ENCODE measurements at regions not wholly inside any gene's neighbourhood (a gene's known extent, or its start where the extent isn't known, plus 50 kb on each side); places are given as distances from the start of the nearest gene placed in this dataset.

DNA sequence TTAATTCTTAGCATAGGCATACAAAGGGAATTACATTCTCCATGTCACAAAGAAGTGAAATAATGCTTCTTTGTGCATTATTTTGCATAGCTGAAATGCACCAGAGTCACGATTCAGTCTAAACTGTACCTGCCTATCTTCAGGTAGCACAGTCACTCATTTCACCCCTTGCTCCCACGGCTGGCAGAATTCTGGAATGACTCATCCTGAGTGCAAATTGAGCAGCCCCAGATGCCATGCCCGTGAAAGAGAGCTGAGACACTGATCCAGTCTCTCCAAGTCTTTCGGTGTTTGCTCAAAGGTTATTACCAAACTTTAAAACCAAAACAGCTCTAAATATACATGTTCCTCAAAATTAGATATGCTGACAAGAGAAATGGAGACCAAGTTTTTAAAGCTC lies 168.3 kb upstream of the POU3F3 start:
- Histone ChIP-seq H3K27ac (no peak overlapping the region), H2AFZ (no peak overlapping the region), H3K4me1 (no peaks in the 10 kb centered on the region)

DNA sequence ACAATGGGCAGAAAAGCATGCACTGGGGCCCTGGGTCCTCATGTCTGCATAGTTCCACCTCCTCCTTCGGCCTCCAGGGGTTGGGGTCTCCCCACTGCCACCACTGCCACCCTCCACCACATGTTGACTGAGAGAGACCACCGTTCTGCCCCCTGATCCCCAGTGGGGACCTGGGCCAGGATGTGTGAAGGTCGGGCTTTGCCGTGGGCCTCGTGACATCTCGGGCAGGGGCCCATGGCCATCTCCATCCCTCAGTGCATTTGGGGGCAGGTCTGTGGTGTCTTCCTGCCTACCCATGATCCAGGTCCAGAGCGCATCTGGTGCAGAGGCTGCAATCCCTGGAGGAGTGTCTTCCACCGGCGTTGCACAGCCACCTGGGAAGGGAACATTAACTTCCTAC lies 166.8 kb upstream of the POU3F3 start:
- no peaks in the 10 kb centered on the region for H3K36me3 ChIP-seq (ENCODE audit: control insufficient read depth, insufficient read depth, low read length)
- H3K4me2 ChIP-seq (ENCODE audit: low read length), result no peak overlapping the region
- no peak overlapping the region for H3K4me3 ChIP-seq (ENCODE audit: low read depth, low read length)
- no peak overlapping the region for H2AFZ ChIP-seq
- no peaks in the 10 kb centered on the region for H3K27me3 ChIP-seq (ENCODE audit: control insufficient read depth, insufficient read depth, low read length)
- TF ChIP-seq, protein P1, sequence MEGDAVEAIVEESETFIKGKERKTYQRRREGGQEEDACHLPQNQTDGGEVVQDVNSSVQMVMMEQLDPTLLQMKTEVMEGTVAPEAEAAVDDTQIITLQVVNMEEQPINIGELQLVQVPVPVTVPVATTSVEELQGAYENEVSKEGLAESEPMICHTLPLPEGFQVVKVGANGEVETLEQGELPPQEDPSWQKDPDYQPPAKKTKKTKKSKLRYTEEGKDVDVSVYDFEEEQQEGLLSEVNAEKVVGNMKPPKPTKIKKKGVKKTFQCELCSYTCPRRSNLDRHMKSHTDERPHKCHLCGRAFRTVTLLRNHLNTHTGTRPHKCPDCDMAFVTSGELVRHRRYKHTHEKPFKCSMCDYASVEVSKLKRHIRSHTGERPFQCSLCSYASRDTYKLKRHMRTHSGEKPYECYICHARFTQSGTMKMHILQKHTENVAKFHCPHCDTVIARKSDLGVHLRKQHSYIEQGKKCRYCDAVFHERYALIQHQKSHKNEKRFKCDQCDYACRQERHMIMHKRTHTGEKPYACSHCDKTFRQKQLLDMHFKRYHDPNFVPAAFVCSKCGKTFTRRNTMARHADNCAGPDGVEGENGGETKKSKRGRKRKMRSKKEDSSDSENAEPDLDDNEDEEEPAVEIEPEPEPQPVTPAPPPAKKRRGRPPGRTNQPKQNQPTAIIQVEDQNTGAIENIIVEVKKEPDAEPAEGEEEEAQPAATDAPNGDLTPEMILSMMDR (IDR thresholded peaks at IDR 0.05), result no peak
- no peak overlapping the region for H3K27ac ChIP-seq
- H3K9me3 ChIP-seq (ENCODE audit: control insufficient read depth, low read length), result no peaks in the 10 kb centered on the region
- H3K79me2 ChIP-seq, result no peaks in the 10 kb centered on the region
- H3K4me1 ChIP-seq, result no peaks in the 10 kb centered on the region
- H3K9ac ChIP-seq, result no peak overlapping the region

More for the DNA sequence above, 168.3 kb upstream of the POU3F3 start:
- Histone ChIP-seq H3K27me3 (ENCODE audit: control insufficient read depth, insufficient read depth, low read length) (no peaks in the 10 kb centered on the region), H3K4me2 (ENCODE audit: low read length) (no peak overlapping the region), H3K79me2 (no peaks in the 10 kb centered on the region), H3K4me3 (ENCODE audit: low read depth, low read length) (no peak overlapping the region), H3K36me3 (ENCODE audit: control insufficient read depth, insufficient read depth, low read length) (no peaks in the 10 kb centered on the region), H3K9ac (no peak overlapping the region), H3K9me3 (ENCODE audit: control insufficient read depth, low read length) (no peaks in the 10 kb centered on the region)
- TF ChIP-seq, protein P1 (IDR thresholded peaks at IDR 0.05), result no peak

DNA sequence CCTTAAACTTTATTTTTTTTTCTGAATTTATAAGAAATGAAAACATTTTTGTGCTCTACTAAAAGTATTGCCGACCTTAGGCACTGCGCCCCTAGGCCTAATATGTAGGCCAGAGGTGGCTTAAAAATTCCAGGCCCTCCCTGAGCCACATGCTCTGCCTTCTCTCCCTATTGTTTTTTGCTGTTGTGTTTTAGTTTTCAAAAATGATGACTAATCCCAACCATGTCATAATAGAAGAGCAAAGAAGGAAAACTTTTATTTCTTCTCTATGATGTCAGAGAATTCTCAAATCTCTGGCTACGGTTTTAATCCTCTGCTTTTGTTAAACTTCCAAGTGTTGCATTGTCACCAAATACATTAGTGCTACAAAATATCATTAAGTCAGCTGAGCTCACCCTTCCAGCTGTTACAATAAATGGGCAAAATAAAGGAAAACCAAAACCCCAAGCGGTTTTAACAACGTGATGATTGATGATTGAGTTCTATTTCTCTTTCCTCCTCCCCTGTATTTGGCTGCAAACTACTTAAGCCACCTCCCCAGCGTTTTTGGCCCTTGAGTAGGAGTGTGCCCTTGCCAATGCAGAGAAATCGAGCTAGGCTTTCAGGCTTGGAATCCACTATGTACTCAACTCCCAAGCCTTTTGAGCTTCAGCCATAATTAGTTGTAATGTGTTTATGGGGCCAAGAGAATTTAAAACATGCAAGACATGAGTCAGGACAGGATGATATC lies 163.5 kb upstream of the POU3F3 start:
- TF ChIP-seq, protein P1 (IDR thresholded peaks at IDR 0.05), result no peak
- H3K9ac ChIP-seq, result no peak overlapping the region
- H3K27ac ChIP-seq, result no peak overlapping the region
- no peak overlapping the region for H3K4me3 ChIP-seq (ENCODE audit: low read depth, low read length)
- H2AFZ ChIP-seq, result no peak overlapping the region
- H3K36me3 ChIP-seq (ENCODE audit: control insufficient read depth, insufficient read depth, low read length), result no peaks in the 10 kb centered on the region
- no peaks in the 10 kb centered on the region for H3K9me3 ChIP-seq (ENCODE audit: control insufficient read depth, low read length)
- no peaks in the 10 kb centered on the region for H3K27me3 ChIP-seq (ENCODE audit: control insufficient read depth, insufficient read depth, low read length)
- H3K4me1 ChIP-seq, result no peaks in the 10 kb centered on the region
- no peak overlapping the region for H3K4me2 ChIP-seq (ENCODE audit: low read length)
- H3K79me2 ChIP-seq, result no peaks in the 10 kb centered on the region

DNA sequence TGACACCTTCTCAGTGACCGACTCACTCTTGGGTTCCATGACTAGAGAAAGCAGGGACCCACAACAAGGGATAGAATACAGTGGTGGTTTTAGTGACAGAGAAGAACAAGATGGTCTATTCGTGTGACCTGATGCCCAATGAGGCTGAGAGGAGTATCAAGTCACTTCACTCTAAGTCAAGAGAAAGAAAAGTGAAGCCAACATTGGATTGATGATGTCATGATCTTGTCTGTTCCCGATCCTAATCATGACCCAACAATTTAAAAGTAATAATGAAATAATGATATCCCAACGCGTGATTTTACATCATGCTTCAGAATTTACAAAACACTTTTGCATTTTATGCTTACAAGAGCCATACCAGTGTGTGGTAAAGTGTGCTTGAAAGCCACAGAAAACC lies 155.6 kb upstream of the POU3F3 start:
- H3K27ac ChIP-seq, result no peak overlapping the region
- no peak overlapping the region for H3K4me3 ChIP-seq (ENCODE audit: low read depth, low read length)
- TF ChIP-seq, protein P1 (IDR thresholded peaks at IDR 0.05), result no peak
- H3K9me3 ChIP-seq (ENCODE audit: control insufficient read depth, low read length), result no peaks in the 10 kb centered on the region
- no peaks in the 10 kb centered on the region for H3K36me3 ChIP-seq (ENCODE audit: control insufficient read depth, insufficient read depth, low read length)
- H3K27me3 ChIP-seq (ENCODE audit: control insufficient read depth, insufficient read depth, low read length), result no peaks in the 10 kb centered on the region
- H3K9ac ChIP-seq, result no peak overlapping the region
- no peak overlapping the region for H3K4me2 ChIP-seq (ENCODE audit: low read length)
- no peak overlapping the region for H2AFZ ChIP-seq
- no peaks in the 10 kb centered on the region for H3K4me1 ChIP-seq
- H3K79me2 ChIP-seq, result no peaks in the 10 kb centered on the region

DNA sequence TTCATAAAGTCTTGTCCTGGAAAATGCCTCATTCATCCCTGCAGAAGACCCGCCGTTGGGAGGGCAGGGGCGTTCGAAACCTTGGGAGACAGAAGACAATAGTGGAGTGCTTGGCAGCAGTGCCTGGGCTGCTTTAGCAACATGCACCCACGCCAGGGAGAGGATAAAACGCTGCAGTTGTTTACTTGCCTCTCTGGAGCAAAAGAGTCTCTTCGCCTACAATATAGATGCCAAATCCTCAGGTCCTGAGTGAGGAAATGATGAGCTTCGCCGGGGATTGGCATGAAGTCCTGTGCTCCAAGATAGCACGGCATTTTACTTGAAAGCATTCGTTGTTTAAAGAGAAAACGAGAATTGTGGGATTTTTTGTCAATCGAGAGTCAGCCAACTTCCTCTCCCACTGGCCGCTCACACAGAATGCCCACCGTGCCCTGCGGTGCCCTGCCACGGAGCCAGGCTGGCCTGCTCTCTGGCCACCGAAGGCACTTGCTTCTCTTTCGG lies 152.5 kb upstream of the POU3F3 start:
- H3K27ac ChIP-seq, result no peak overlapping the region
- H3K4me3 ChIP-seq (ENCODE audit: low read depth, low read length), result no peak overlapping the region
- H3K4me2 ChIP-seq (ENCODE audit: low read length), result no peak overlapping the region
- TF ChIP-seq, protein P1 (IDR thresholded peaks at IDR 0.05), result no peak
- no peaks in the 10 kb centered on the region for H3K9me3 ChIP-seq (ENCODE audit: control insufficient read depth, low read length)
- H3K79me2 ChIP-seq, result no peaks in the 10 kb centered on the region
- H3K4me1 ChIP-seq, result no peaks in the 10 kb centered on the region
- no peak overlapping the region for H3K9ac ChIP-seq
- no peaks in the 10 kb centered on the region for H3K36me3 ChIP-seq (ENCODE audit: control insufficient read depth, insufficient read depth, low read length)
- H3K27me3 ChIP-seq (ENCODE audit: control insufficient read depth, insufficient read depth, low read length), result no peaks in the 10 kb centered on the region
- H2AFZ ChIP-seq, result no peak overlapping the region
